H1 (cell line): ENCODE measurements at regions not wholly inside any gene's neighbourhood (a gene's known extent, or its start where the extent isn't known, plus 50 kb on each side); places are given as distances from the start of the nearest gene placed in this dataset.

Experiments
- CBX5 ChIP-seq: fragments of 300-800, 300-1000 bp; sonication (generic); IDR thresholded peaks from 2 replicates; pipeline ENCODE4 v1.7.1; 2016; ENCODE audit warnings: antibody characterized with exemption, low read length, low read depth
- CHD1 ChIP-seq: IDR thresholded peaks from 2 replicates; pipeline ENCODE4 v1.6.1; 2012; ENCODE audit warnings: low read depth, low read length, improper control_type of control experiment
- CHD7 ChIP-seq: fragments of 300-600 bp; sonication (generic); IDR thresholded peaks from 2 replicates; pipeline ENCODE4 v1.7.1; 2012; ENCODE audit warnings: low read length, moderate library complexity, mild to moderate bottlenecking, inconsistent platforms; ENCODE audit not compliant: insufficient replicate concordance
- CREB1 ChIP-seq: IDR thresholded peaks from 2 replicates; pipeline ENCODE4 v1.6.1; 2012; ENCODE audit warnings: inconsistent platforms
- GABPA ChIP-seq: IDR thresholded peaks from 2 replicates; pipeline ENCODE4 v1.6.1; 2011; ENCODE audit warnings: mild to moderate bottlenecking, low read length, moderate library complexity, borderline replicate concordance; ENCODE audit not compliant: insufficient read depth
- KDM1A ChIP-seq: fragments of 200-600, 300-600 bp; sonication (generic); IDR thresholded peaks from 2 replicates; pipeline ENCODE4 v1.7.1; 2016; ENCODE audit warnings: mild to moderate bottlenecking, low read length, borderline replicate concordance
- PHF8 ChIP-seq: fragments of 200-600 bp; sonication (generic); conservative IDR thresholded peaks from 2 replicates; pipeline ENCODE4 v1.7.1; 2012; ENCODE audit warnings: low read depth, mild to moderate bottlenecking, inconsistent platforms, low read length, moderate library complexity
- POU5F1 ChIP-seq: IDR thresholded peaks from 2 replicates; pipeline ENCODE4 v1.6.1; 2011; ENCODE audit warnings: low read depth, mild to moderate bottlenecking, low read length, moderate library complexity
- SIN3A ChIP-seq, 2 experiments: IDR thresholded peaks in 1 of 2; conservative IDR thresholded peaks in 1 of 2; 2 replicates each; pipeline ENCODE4 v1.6.1; 2011 to 2012; ENCODE audit warnings: low read length in 2 of 2, improper control_type of control experiment in 1 of 2, low read depth in 1 of 2, mild to moderate bottlenecking in 1 of 2
- TAF7 ChIP-seq: optimal IDR thresholded peaks from 2 replicates; pipeline ENCODE3; 2011; ENCODE audit warnings: low read depth, mild to moderate bottlenecking, inconsistent platforms, low read length, moderate library complexity, borderline replicate concordance
- YY1 ChIP-seq: IDR thresholded peaks from 2 replicates; pipeline ENCODE4 v1.6.1; 2011; ENCODE audit warnings: low read depth, mild to moderate bottlenecking, low read length

GRCh38 chr1:30409476-30410152, 313.8 kb downstream of the MATN1 start (continued):
- TF ChIP-seq CHD7 (no peak), SIN3A (conservative IDR thresholded peaks at IDR 0.05 in 1 of 2, IDR thresholded peaks at IDR 0.05 in 1 of 2; ENCODE audit: low read depth in 1 of 2, low read length in 2 of 2) (no peak), TAF7 (no peak), CREB1 (no peak), GABPA (no peak), CBX5 (no peak), PHF8 (no peak), CHD1 (no peak), POU5F1 (no peak), KDM1A (no peak), YY1 (no peak)
